ENCODE measurements at regions not wholly inside any gene's neighbourhood (a gene's known extent, or its start where the extent isn't known, plus 50 kb on each side); places are given as distances from the start of the nearest gene placed in this dataset.

DNA sequence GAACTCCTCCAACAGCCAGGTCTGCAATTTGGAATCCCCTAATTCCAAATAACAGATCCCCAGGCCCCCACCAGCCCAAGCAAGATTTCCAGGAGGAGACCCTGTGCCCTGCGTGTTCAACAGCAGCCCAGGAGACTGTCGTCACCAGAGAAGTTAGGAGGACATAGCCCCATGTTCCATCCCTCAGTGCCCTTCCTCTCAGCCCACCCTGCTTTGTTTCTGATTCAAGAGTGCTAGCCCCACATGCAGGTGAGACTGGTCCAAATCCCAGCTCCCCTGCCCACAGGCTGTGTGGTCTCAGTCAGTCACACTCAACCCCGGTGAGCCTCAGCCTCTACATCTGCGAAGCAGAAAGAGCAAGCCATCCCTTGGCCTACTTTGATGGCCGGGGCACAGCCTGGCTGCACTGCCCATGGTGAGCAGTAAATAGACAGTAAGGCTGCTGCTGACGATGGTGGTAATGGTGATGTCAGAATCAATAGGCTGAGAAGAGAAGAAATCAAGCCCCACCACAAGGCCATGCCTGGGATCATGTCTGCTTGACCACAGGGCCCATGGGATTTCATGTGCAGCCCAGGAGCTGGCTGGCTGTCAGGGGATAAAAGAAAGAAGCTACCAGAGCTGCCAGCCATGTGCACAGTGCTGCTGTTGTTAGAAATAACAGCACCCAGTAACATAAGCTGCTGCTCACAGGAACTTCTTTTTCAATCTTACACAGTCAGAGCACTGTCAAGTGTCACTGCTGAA, 51.5 kb upstream of the NXT1 start:
- TF ChIP-seq, protein P1, sequence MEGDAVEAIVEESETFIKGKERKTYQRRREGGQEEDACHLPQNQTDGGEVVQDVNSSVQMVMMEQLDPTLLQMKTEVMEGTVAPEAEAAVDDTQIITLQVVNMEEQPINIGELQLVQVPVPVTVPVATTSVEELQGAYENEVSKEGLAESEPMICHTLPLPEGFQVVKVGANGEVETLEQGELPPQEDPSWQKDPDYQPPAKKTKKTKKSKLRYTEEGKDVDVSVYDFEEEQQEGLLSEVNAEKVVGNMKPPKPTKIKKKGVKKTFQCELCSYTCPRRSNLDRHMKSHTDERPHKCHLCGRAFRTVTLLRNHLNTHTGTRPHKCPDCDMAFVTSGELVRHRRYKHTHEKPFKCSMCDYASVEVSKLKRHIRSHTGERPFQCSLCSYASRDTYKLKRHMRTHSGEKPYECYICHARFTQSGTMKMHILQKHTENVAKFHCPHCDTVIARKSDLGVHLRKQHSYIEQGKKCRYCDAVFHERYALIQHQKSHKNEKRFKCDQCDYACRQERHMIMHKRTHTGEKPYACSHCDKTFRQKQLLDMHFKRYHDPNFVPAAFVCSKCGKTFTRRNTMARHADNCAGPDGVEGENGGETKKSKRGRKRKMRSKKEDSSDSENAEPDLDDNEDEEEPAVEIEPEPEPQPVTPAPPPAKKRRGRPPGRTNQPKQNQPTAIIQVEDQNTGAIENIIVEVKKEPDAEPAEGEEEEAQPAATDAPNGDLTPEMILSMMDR (conservative IDR thresholded peaks at IDR 0.05; ENCODE audit: low read depth, low read length) = no peak
- no peak for TF ChIP-seq CEBPB (IDR thresholded peaks at IDR 0.05; ENCODE audit: low read depth, low read length)
- no peak for TF ChIP-seq RCOR1 (IDR thresholded peaks at IDR 0.05; ENCODE audit: insufficient replicate concordance, low read length)
